ENCODE measurements at regions not wholly inside any gene's neighbourhood (a gene's known extent, or its start where the extent isn't known, plus 50 kb on each side); places are given as distances from the start of the nearest gene placed in this dataset.

DNA sequence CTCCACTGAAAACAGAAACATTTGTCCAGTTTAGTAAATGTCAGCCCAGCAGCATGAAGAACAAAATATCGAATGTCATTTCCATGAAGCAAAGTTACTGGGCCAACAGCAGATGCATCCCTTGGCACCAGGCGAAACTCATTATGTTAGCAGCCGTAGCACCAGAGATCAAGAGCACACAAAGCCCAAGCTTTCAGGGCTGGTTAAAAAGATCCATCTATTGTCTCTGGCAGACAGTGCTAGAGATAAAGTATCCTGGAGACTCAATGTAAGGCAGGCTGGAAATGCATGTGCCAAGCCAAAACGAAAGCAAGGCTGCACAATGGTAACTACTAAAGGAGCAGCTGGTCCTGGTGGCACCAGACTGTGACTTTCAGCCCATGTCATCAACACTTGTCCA, 120.3 kb upstream of the PLEKHG7 start:
- DNase-seq (ENCODE audit: low read depth in 2 of 2) = no peak

DNA sequence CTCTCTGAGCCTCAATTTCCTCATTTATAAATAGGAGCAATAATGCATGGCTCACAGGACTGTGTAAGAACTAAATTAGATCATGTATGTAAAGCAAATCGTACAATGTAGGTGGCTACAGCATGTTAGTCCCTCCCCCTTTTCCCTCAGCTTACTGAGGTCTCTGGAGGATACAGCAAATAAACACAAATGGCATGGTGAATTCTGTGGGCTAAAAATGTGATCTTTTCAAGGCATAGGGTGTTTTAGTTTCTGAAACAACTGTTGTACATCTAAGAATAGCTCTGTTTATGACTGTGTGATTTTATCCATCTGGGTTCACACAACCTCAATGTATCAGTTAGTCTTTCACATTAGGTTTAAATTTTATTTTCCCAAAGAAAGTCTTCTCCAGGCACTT, 121.2 kb upstream of the PLEKHG7 start:
- no peak for DNase-seq (ENCODE audit: low read depth in 2 of 2)

- no peak for DNase-seq (ENCODE audit: low read depth in 2 of 2)
These were observed 127.7 kb upstream of the PLEKHG7 start for GRCh38 chr12:92574911-92575570.

DNA sequence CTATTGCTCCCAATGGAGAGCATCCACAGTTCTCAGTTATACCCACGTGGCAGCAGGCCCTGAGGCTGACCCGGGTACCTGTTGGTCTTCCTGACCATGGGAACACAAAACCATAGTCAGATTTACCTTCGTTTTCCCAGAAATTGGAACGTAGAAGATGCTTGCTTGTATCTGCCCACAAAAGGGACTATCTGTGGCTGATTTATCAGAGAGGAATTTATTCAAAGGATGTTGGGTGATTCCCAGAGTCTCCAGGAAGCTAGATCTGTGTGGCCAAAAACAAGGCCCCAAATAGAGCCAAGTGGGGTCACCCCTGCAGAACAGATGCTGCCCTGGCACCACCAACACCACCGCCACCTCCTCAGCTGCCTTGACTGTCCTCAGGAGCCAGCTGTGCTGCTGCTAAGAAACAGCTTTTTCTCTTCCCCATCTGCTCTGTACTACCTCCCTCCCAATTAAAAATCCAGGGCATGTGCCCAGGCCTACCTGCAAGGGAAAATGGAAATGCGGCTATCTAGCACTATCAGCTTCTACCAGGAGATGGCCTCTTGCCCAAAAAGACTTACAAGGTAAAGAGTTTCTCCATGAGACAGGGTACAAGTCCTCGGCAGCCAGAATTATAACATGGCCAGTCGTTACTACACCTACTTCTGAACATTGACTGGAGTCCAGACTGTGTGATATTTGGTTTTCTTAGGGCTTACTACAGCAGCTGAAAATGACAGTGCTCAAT, 128.6 kb upstream of the PLEKHG7 start:
- DNase-seq (ENCODE audit: low read depth in 2 of 2) = peak in 1 of 2 donors; percentile 35

GRCh38 chr12:92573104-92573503, 129.7 kb upstream of the PLEKHG7 start:
- DNase-seq (ENCODE audit: low read depth in 2 of 2) = no peak

DNA sequence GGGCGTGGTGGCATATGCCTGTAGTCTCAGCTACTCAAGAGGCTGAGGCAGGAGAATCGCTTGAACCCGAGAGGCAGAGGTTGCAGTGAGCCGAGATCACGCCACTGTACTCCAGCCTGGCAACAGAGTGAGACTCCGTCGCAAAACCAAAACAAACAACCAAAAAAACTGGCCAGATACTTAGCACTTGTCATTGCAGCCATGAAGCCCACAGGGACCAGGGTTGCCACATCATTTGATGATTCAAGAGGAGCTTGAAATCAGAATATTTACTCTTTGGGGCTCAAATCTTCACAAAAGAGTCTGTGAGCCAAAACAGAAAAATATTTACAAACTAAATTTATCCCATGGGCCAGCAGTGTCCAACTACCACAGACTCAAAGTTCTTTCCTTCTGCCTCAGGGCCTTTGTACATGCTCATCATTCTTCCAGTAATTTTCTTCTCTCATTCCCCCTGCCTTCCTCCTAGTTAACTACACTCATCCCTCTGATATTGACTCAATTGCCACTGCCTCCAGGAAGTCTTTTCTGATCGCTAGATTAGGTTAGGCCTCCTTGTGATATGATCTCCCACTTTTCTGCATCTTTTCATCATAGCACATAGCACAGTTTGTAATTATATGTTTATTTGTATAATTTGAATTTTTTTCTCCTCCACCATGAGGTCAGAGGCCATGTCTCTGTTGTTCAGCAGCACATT, 130.8 kb upstream of the PLEKHG7 start:
- no peak for DNase-seq (ENCODE audit: low read depth in 2 of 2)

GRCh38 chr12:92571169-92571568, 131.6 kb upstream of the PLEKHG7 start:
- DNase-seq (ENCODE audit: low read depth in 2 of 2) = no peak

- DNase-seq (ENCODE audit: low read depth in 2 of 2) = peak; percentile 88
These were observed 132.6 kb upstream of the PLEKHG7 start for GRCh38 chr12:92570056-92570753.

GRCh38 chr12:92568691-92569090, 134.1 kb upstream of the PLEKHG7 start:
- DNase-seq (ENCODE audit: low read depth in 2 of 2) = no peak

- no peak for DNase-seq (ENCODE audit: low read depth in 2 of 2)
These were observed 136.3 kb upstream of the PLEKHG7 start for GRCh38 chr12:92566448-92567019.

DNA sequence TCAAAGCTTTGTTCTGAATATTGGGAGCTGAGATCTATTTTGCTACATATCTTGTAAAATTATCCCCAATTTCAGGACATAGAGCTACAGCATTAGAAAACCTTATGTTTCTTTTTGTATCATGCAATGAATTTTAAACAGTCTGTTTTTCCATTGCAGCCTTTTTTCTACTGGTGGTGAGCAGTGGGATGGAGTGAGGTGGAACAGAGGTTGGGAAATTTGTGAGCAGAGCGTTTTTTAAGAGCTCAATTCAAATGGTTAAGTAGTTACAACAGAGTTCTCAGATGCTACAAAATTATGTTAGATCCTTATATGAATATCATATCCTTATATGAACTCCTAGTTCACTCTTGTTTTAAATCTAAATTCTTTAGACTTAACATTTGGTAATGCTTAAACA, 139.0 kb upstream of the PLEKHG7 start:
- DNase-seq (ENCODE audit: low read depth in 2 of 2) = no peak

- DNase-seq (ENCODE audit: low read depth in 2 of 2) = no peak
These were observed 140.6 kb upstream of the PLEKHG7 start for GRCh38 chr12:92562063-92562734.

GRCh38 chr12:92561543-92561899, 141.3 kb upstream of the PLEKHG7 start:
- DNase-seq (ENCODE audit: low read depth in 2 of 2) = peak; percentile 73 to 92

GRCh38 chr12:92560713-92561542, 141.9 kb upstream of the PLEKHG7 start:
- no peak for DNase-seq (ENCODE audit: low read depth in 2 of 2)

GRCh38 chr12:92558806-92559205, 144.0 kb upstream of the PLEKHG7 start:
- no peak for DNase-seq (ENCODE audit: low read depth in 2 of 2)

DNA sequence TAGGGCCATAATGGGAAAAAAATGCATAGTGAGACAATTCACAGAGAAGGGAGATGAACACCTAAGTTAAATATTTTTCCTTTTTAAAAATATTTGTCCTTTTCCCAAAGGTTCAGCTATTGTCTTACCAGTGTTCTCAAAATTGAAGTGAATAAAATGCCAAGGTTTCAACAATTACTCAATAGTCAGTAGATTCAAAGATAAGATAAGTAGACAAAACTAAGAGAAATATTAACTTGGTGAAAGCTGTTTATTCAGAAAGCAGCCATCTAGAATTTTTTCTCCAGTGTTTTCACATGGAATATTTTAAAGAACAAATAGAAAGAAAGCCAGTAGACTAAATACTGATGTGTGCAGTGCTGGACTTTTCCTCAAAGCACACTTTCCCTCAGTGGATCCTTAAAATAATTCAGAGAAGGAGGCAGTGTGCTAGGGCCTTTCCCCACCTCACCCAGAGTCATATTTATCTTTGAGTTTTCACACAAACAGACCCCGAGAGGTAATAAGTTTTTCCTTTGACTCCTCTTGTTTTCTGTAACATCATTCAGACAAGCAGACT, 144.5 kb upstream of the PLEKHG7 start:
- no peak for DNase-seq (ENCODE audit: low read depth in 2 of 2)

GRCh38 chr12:92557422-92557724, 145.4 kb upstream of the PLEKHG7 start:
- DNase-seq (ENCODE audit: low read depth in 2 of 2) = no peak

DNA sequence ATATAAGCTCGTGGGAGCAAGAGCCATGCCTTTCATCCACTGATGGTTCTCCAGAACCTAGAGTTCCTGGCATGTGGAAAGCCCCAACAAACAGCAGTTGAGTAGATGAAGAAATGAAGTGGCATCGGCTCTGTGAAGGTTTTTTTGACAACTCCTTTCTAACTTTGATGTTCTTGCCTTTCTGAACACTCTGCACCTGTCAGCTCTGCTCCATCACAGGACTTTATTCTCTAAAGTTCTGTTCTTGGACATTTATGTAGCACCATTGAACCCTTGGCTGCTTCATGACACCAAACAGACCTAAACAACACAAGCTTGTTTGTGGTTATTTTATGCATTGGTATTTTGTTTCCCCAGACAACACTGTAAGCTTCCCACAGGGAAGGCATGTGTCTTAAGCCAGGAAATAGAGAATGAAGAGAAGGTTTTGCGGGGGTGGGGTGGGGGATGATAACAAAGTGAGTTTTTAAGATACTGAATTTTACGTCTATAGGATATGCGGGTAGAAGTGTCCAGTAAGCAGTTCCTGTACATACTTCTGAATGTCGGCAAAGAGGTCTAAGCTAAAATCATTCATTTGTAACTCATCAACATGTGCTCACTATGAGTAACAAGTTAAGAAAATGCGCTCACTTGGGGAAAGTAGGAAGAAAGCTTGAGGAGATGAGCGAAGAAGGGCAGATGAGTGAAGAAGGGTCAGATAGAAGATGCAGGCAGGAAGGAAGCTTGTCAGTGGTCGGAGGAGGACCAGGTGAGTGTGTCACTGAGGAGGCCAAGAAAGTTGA, 146.0 kb upstream of the PLEKHG7 start:
- DNase-seq (ENCODE audit: low read depth in 2 of 2) = no peak

GRCh38 chr12:92556141-92556540, 146.6 kb upstream of the PLEKHG7 start:
- DNase-seq (ENCODE audit: low read depth in 2 of 2) = no peak
